Large intestine (tissue), 3 donors: ENCODE measurements at regions not wholly inside any gene's neighbourhood (a gene's known extent, or its start where the extent isn't known, plus 50 kb on each side); places are given as distances from the start of the nearest gene placed in this dataset.

Source experiments
- DNase-seq, 2 donors: peaks; one replicate each; pipeline versions ENCODE4 v3.0.0 to v3.0.0-alpha.2; 2013
- H3K27ac ChIP-seq: one replicate; pipeline ENCODE4 v1.5.1; 2013; ENCODE audit warnings: low read length
- H3K27me3 ChIP-seq: 2 replicates; pipeline ENCODE4 v1.6.1; 2013; ENCODE audit warnings: low read length; ENCODE audit not compliant: control insufficient read depth, insufficient read depth
- H3K36me3 ChIP-seq: 2 replicates; pipeline ENCODE4 v1.6.1; 2013; ENCODE audit warnings: low read length; ENCODE audit not compliant: control insufficient read depth, insufficient read depth
- H3K4me1 ChIP-seq: one replicate; pipeline ENCODE4 v1.6.1; 2013; ENCODE audit warnings: low read length; ENCODE audit not compliant: control insufficient read depth, insufficient read depth
- H3K4me3 ChIP-seq: one replicate; pipeline ENCODE4 v1.5.1; 2013; ENCODE audit warnings: low read length
- H3K9me3 ChIP-seq: one replicate; pipeline ENCODE4 v1.6.1; 2013; ENCODE audit warnings: mild to moderate bottlenecking, low read depth, low read length, moderate library complexity; ENCODE audit not compliant: control insufficient read depth
- WGBS: methylation state at CpG from one replicate; pipeline ENCODE4 v1.1.5; 2013; ENCODE audit warnings: low lambda C conversion rate; ENCODE audit not compliant: insufficient coverage; 5-methylcytosine and 5-hydroxymethylcytosine counted together

DNA sequence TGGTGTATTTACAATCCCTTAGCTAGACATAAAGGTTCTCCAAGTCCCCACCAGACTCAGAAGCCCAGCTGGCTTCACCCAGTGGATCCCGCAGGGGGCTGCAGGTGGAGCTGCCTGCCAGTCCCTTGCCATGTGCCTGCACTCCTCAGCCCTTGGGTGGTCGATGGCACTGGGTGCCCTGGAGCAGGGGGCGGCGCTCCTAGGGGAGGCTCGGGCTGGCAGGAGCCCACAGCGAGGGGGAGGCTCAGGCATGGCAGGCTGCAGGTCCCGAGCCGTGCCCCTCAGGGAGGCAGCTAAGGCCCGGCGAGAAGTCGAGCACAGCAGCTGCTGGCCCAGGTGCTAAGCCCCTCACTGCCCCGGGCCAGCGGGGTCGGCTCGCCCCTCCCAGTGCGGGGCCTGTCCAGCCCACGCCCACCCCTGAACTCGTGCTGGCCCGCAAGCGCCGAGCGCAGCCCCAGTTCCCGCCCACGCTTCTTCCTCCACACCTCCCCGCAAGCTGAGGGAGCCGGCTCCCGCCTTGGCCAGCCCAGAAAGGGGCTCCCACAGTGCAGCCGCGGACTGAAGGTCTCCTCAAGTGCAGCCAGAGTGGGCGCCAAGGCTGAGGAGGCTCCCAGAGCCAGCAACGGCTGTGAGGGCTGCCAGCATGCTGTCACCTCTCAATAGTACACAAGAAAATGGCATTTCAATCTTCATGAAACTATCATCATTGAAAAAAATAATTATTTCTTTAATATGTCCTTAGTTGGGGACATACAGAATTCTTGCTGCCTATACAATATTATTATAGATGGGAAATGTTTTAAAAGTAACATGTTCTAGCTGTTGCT is 189.1 kb downstream of the SLC7A11 start:
- peaks cover 2% of the 10 kb centered on the region for H3K9me3 ChIP-seq
- H3K4me3 ChIP-seq: no peak overlapping the region
- no peaks in the 10 kb centered on the region for H3K4me1 ChIP-seq
- WGBS: no CpG with 5 or more reads among the region's 31 CpGs
- DNase-seq: no peak
- H3K27me3 ChIP-seq: no peaks in the 10 kb centered on the region
- H3K36me3 ChIP-seq: no peaks in the 10 kb centered on the region
- H3K27ac ChIP-seq: peak overlapping the region; percentile 23

DNA sequence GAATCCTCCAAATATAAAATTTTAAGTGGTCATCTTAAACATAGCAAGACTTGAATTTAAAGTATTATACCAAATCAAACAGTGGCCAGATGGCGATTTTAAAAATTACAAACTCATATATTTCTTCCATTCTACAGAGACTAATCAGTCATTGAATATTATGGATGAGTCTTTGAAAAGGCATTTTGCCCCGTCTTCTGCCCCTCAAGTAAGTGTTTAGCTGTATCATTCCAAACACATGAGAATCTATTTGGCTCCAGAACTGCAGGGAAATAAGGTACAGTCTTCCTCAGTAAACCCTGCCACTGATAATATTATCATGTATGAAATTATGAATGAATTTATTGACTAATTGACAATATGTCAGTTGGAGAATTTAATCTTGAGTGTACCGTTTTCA is 191.0 kb downstream of the SLC7A11 start:
- no peaks in the 10 kb centered on the region for H3K4me1 ChIP-seq
- no peak overlapping the region for H3K27ac ChIP-seq
- WGBS: no CpG with 5 or more reads among the region's 3 CpGs
- H3K36me3 ChIP-seq: no peaks in the 10 kb centered on the region
- no peaks in the 10 kb centered on the region for H3K27me3 ChIP-seq
- peaks cover 2% of the 10 kb centered on the region for H3K9me3 ChIP-seq
- no peak for DNase-seq
- no peak overlapping the region for H3K4me3 ChIP-seq

DNA sequence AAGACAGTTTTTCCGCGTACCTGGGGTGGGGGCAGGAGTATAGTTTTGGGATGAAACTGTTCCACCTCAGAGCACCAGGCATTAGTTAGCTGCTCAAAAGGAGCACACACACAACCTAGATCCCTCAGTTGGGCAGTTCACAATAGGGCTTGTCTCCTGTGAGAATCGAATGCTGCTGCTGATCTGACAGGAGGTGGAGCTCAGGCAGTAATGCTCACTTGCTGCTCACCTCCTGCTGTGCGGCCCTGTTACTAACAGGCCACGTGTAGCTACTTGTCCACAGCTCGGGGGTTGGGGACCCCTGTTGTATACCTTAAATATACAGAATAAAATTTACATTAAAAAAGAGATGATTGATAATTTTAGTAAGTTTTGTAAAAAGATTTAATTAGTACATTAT is 191.5 kb downstream of the SLC7A11 start:
- no CpG with 5 or more reads among the region's 6 CpGs for WGBS

DNA sequence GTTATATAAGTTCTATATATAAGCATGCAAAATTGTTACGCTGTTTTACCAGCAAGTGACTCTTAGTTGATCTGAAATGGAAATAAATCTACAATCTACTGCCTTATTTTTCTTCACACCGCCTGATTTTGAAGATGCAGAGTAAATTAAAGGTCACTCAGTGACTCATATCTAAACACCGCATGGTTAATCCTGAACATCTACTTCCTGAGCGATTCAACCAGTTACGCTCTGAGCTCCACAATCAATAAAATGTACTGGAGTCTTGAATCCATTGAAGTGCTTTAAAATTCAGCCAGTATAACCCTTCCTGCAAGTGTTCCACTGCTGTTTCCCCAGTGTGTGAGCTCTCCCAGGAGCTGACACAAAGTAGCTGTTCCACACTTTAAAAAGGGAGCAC is 192.8 kb downstream of the SLC7A11 start:
- Histone ChIP-seq H3K9me3 (peaks cover 2% of the 10 kb centered on the region), H3K27ac (no peak overlapping the region), H3K36me3 (no peaks in the 10 kb centered on the region), H3K4me3 (no peak overlapping the region), H3K4me1 (no peaks in the 10 kb centered on the region), H3K27me3 (no peaks in the 10 kb centered on the region)
- no peak for DNase-seq
- WGBS: 100% methylated on average over 1 of the region's 5 CpGs

More for the DNA sequence above, 191.5 kb downstream of the SLC7A11 start:
- Histone ChIP-seq H3K27me3 (no peaks in the 10 kb centered on the region), H3K36me3 (no peaks in the 10 kb centered on the region), H3K4me3 (no peak overlapping the region), H3K27ac (no peak overlapping the region), H3K4me1 (no peaks in the 10 kb centered on the region), H3K9me3 (peaks cover 2% of the 10 kb centered on the region)
- DNase-seq: no peak

DNA sequence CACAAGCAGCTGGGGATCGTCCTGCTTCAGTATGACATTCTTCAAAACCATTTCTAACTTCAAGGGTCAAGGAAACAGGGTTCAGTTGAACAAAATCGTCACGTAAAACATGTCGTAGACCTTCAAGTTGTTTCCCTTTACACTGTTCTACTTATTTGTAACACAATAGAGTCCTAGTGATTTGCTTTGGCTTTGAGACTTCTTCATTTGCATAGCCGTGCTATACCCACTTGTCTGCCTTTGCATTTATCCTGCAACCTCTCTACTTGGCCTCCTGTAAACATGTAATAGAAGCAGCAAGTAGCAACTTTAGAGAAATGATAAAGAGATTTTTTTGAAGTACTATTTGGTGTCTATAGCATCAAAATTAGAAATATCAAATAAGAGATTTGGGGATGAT is 194.9 kb downstream of the SLC7A11 start:
- no peaks in the 10 kb centered on the region for H3K9me3 ChIP-seq

DNA sequence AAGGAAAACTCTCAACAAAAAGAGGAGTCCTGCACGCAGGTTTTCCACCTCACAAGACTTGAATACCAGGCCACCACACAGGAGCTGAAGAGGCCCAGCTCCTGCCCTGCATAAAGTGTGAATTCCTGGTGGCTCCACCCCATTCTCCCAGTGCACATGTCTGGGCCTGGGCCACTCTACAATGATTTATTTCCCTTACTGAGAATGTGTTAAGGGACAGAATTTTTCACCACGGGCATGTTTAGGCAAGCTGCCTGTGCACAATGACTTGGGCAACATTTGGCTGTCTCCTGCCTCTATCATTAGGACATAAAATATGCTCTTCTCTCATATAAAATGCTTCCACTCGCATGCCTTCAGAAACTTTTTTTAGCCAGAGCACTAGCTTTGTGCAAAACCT is 197.1 kb downstream of the SLC7A11 start:
- no peaks in the 10 kb centered on the region for H3K9me3 ChIP-seq
- no peaks in the 10 kb centered on the region for H3K4me1 ChIP-seq
- H3K27ac ChIP-seq: no peak overlapping the region
- 100% methylated on average over 1 of the region's 3 CpGs for WGBS
- no peaks in the 10 kb centered on the region for H3K36me3 ChIP-seq
- no peak overlapping the region for H3K4me3 ChIP-seq
- no peaks in the 10 kb centered on the region for H3K27me3 ChIP-seq
- DNase-seq: no peak

More for the DNA sequence above, 194.9 kb downstream of the SLC7A11 start:
- no peak overlapping the region for H3K4me3 ChIP-seq
- WGBS: 100% methylated on average over 1 of the region's 5 CpGs
- no peaks in the 10 kb centered on the region for H3K27me3 ChIP-seq
- H3K4me1 ChIP-seq: no peaks in the 10 kb centered on the region
- H3K36me3 ChIP-seq: no peaks in the 10 kb centered on the region
- no peak overlapping the region for H3K27ac ChIP-seq
- no peak for DNase-seq

DNA sequence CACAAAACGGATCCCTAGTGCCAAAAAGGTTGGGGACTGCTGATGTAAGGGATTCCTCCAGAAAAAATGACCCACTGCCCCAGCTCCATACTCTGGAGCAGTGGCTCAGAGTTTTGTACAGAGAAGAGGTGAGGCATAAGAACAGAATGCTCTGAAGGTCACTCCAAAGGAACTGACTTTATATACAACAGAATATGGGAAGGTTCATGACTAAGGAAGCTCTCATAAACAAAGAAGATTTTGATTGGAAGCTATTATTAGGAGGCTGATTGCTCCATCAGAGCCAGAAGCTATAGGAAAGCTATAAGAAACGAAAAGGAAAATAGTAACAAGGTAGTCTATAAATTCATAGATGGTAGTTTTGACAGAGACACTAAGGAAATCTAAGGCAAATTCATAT is 203.1 kb downstream of the SLC7A11 start:
- Histone ChIP-seq H3K36me3 (no peaks in the 10 kb centered on the region), H3K27ac (no peak overlapping the region), H3K27me3 (no peaks in the 10 kb centered on the region), H3K4me3 (no peak overlapping the region), H3K4me1 (no peaks in the 10 kb centered on the region), H3K9me3 (no peaks in the 10 kb centered on the region)
- WGBS: 100% methylated on average over 1 of the region's 2 CpGs
- DNase-seq: no peak

DNA sequence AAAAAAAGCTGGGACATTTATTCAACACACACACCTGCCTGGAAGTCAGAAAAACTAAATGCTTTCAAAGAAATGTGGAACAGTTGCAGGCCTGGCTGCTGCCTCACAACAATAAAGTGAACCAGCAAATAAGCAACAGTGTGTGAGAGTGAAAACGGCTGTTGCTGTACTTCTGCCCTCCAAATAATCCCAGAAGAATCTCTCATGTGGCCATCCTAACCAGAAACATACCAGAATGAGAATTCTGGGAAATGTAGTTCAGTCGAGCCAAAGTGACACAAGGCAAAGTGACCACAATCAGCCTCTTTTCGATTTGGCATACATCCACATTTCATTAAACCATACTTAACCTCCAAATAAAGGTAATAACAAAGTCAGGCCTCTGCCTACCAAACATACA is 204.5 kb downstream of the SLC7A11 start:
- Histone ChIP-seq H3K27me3 (no peaks in the 10 kb centered on the region), H3K27ac (no peak overlapping the region), H3K4me3 (no peak overlapping the region), H3K9me3 (no peaks in the 10 kb centered on the region), H3K4me1 (no peaks in the 10 kb centered on the region), H3K36me3 (no peaks in the 10 kb centered on the region)
- DNase-seq: peak in 1 of 2 donors; percentile 32
- no CpG with 5 or more reads among the region's 3 CpGs for WGBS

DNA sequence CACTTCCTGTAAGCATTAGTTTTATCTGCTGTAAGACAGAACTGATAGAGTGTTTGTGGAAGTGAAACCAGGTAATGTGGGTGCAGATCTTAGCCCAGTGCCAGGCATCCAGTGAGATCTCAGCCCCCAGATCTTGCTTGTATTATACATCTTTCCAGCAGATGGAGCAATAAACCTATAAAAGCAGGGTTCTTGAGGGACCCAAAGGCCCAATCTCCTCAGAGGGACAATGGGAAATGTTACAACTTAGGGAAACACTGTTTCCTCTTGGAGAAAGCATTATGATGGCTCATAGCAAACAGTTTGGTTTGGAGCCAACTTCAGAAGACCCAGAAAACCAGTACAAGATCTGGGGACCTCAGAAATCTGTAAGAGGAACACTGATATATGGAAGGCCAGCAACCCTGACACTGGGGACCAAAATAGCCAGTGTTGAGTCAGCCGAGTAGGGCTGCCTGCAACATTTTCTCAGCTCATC is 206.3 kb downstream of the SLC7A11 start:
- peak; percentile 22 to 45 for DNase-seq
- WGBS: no CpG with 5 or more reads among the region's 1 CpG

DNA sequence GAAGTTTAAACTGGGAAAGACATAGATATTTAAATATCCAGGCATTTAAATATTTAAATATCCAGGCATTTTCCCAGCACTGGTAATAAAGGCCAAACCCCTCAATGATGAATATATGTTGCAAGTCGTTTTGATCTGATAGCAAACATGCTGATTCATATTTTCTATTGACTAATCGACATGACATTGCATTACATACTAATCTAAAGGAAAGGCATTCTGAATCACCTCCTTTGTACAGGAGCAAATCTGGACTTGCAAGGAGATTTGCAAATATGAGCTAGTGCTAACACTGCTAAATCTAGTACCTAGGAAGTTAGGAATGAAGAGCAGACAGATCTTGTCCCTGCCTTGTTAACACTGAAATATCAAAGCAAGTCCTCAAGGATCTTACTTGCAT is 207.3 kb downstream of the SLC7A11 start:
- no peaks in the 10 kb centered on the region for H3K4me1 ChIP-seq
- WGBS: 80% methylated on average over 1 of the region's 2 CpGs
- H3K36me3 ChIP-seq: no peaks in the 10 kb centered on the region
- H3K4me3 ChIP-seq: no peak overlapping the region
- H3K27ac ChIP-seq: no peak overlapping the region
- H3K9me3 ChIP-seq: no peaks in the 10 kb centered on the region
- DNase-seq: no peak
- no peaks in the 10 kb centered on the region for H3K27me3 ChIP-seq

More for the DNA sequence above, 206.3 kb downstream of the SLC7A11 start:
- Histone ChIP-seq H3K27ac (no peak overlapping the region), H3K4me1 (no peaks in the 10 kb centered on the region), H3K36me3 (no peaks in the 10 kb centered on the region), H3K27me3 (no peaks in the 10 kb centered on the region), H3K4me3 (no peak overlapping the region), H3K9me3 (no peaks in the 10 kb centered on the region)

DNA sequence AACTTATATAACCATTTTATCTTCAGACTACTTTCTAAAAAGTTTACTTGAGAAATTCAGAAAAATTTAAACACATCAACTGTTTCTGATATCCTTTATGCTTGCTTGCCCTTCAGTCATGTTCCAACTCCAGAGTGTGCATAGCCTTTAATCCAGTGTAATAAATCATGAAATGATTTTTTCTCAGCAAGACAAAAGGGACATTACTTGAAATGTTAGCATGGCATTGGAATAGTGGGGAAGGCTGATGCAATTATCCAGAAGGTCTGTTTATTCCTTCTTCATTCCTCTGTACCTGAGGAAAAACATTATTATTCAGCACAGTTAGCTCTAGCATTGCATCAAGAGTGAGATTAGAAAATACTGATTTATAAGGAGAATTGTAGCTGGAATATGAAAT is 209.9 kb downstream of the SLC7A11 start:
- no peaks in the 10 kb centered on the region for H3K27me3 ChIP-seq
- no peaks in the 10 kb centered on the region for H3K4me1 ChIP-seq
- no peaks in the 10 kb centered on the region for H3K36me3 ChIP-seq
- H3K9me3 ChIP-seq: no peaks in the 10 kb centered on the region
- no peak for DNase-seq
- H3K27ac ChIP-seq: no peak overlapping the region
- no peak overlapping the region for H3K4me3 ChIP-seq
